ENCODE measurements at regions not wholly inside any gene's neighbourhood (a gene's known extent, or its start where the extent isn't known, plus 50 kb on each side); places are given as distances from the start of the nearest gene placed in this dataset.

- H3K4me1 ChIP-seq: no peaks in the 10 kb centered on the region
- H3K9me3 ChIP-seq: no peaks in the 10 kb centered on the region
- intact Hi-C loops (cut with DNase I): no loop called here
- DNase-seq (ENCODE audit: low spot score in 2 of 2): no peak
- H3K4me3 ChIP-seq: no peak overlapping the region
- H3K27me3 ChIP-seq: no peaks in the 10 kb centered on the region
- no peak overlapping the region for H3K27ac ChIP-seq
- TF ChIP-seq CTCF (IDR thresholded peaks at IDR 0.05): no peak
- H3K36me3 ChIP-seq: no peaks in the 10 kb centered on the region
Observed at GRCh38 chr15:96462768-96463750, 132.6 kb downstream of the NR2F2 start.

GRCh38 chr15:96466389-96466947 is 136.0 kb downstream of the NR2F2 start:
- DNase-seq (ENCODE audit: low spot score in 2 of 2): no peak
- Histone ChIP-seq H3K27me3 (no peaks in the 10 kb centered on the region), H3K27ac (no peak overlapping the region), H3K36me3 (no peaks in the 10 kb centered on the region), H3K4me3 (no peak overlapping the region), H3K9me3 (no peaks in the 10 kb centered on the region), H3K4me1 (no peaks in the 10 kb centered on the region)
- no peak for TF ChIP-seq CTCF (IDR thresholded peaks at IDR 0.05)
- intact Hi-C loops (cut with DNase I): no loop called here

GRCh38 chr15:96468036-96468435 is 137.5 kb downstream of the NR2F2 start:
- no peak overlapping the region for H3K4me3 ChIP-seq
- no peaks in the 10 kb centered on the region for H3K36me3 ChIP-seq
- H3K9me3 ChIP-seq: no peaks in the 10 kb centered on the region
- no peaks in the 10 kb centered on the region for H3K27me3 ChIP-seq
- no peak overlapping the region for H3K27ac ChIP-seq
- DNase-seq (ENCODE audit: low spot score in 2 of 2): no peak
- no peak for TF ChIP-seq CTCF (IDR thresholded peaks at IDR 0.05)
- intact Hi-C loops (cut with DNase I): no loop called here
- H3K4me1 ChIP-seq: no peaks in the 10 kb centered on the region

- no peak for TF ChIP-seq CTCF (IDR thresholded peaks at IDR 0.05)
- no peaks in the 10 kb centered on the region for H3K36me3 ChIP-seq
- intact Hi-C loops (cut with DNase I): no loop called here
- no peak for DNase-seq (ENCODE audit: low spot score in 2 of 2)
- H3K27ac ChIP-seq: no peak overlapping the region
- no peaks in the 10 kb centered on the region for H3K9me3 ChIP-seq
- no peaks in the 10 kb centered on the region for H3K4me1 ChIP-seq
- H3K4me3 ChIP-seq: no peak overlapping the region
- H3K27me3 ChIP-seq: no peaks in the 10 kb centered on the region
Observed at GRCh38 chr15:96470681-96471310, 140.3 kb downstream of the NR2F2 start.

GRCh38 chr15:96472681-96473080 is 142.2 kb downstream of the NR2F2 start:
- Histone ChIP-seq H3K27me3 (no peaks in the 10 kb centered on the region), H3K9me3 (no peaks in the 10 kb centered on the region), H3K36me3 (no peaks in the 10 kb centered on the region), H3K4me1 (no peaks in the 10 kb centered on the region), H3K27ac (no peak overlapping the region), H3K4me3 (no peak overlapping the region)
- no peak for TF ChIP-seq CTCF (IDR thresholded peaks at IDR 0.05)
- DNase-seq (ENCODE audit: low spot score in 2 of 2): no peak
- intact Hi-C loops (cut with DNase I): no loop called here
